ENCODE measurements at regions not wholly inside any gene's neighbourhood (a gene's known extent, or its start where the extent isn't known, plus 50 kb on each side); places are given as distances from the start of the nearest gene placed in this dataset.

DNA sequence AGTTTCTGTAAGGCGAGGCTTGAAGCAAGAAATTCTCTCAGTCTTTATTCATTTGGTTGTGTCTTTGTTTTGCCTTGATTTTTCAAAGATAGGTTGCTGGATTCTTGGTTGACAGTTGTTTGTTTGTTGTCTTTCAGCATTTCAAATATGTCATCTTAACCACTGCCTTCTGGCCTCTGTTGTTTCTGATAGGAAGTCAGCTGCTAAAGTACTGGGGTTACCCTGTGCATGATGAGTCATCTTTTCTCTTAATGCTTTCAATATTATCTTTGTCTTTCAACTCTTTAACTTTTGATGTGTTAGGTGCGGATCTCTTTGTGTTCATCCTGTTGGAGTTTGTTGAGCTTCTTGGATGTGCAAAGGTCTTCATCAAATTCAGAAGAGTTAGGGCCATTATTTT is 1571.3 kb downstream of the MAT2B start:
- TF ChIP-seq, protein P1, sequence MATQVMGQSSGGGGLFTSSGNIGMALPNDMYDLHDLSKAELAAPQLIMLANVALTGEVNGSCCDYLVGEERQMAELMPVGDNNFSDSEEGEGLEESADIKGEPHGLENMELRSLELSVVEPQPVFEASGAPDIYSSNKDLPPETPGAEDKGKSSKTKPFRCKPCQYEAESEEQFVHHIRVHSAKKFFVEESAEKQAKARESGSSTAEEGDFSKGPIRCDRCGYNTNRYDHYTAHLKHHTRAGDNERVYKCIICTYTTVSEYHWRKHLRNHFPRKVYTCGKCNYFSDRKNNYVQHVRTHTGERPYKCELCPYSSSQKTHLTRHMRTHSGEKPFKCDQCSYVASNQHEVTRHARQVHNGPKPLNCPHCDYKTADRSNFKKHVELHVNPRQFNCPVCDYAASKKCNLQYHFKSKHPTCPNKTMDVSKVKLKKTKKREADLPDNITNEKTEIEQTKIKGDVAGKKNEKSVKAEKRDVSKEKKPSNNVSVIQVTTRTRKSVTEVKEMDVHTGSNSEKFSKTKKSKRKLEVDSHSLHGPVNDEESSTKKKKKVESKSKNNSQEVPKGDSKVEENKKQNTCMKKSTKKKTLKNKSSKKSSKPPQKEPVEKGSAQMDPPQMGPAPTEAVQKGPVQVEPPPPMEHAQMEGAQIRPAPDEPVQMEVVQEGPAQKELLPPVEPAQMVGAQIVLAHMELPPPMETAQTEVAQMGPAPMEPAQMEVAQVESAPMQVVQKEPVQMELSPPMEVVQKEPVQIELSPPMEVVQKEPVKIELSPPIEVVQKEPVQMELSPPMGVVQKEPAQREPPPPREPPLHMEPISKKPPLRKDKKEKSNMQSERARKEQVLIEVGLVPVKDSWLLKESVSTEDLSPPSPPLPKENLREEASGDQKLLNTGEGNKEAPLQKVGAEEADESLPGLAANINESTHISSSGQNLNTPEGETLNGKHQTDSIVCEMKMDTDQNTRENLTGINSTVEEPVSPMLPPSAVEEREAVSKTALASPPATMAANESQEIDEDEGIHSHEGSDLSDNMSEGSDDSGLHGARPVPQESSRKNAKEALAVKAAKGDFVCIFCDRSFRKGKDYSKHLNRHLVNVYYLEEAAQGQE (IDR thresholded peaks at IDR 0.05), result no peak
- TF ChIP-seq, protein P2, sequence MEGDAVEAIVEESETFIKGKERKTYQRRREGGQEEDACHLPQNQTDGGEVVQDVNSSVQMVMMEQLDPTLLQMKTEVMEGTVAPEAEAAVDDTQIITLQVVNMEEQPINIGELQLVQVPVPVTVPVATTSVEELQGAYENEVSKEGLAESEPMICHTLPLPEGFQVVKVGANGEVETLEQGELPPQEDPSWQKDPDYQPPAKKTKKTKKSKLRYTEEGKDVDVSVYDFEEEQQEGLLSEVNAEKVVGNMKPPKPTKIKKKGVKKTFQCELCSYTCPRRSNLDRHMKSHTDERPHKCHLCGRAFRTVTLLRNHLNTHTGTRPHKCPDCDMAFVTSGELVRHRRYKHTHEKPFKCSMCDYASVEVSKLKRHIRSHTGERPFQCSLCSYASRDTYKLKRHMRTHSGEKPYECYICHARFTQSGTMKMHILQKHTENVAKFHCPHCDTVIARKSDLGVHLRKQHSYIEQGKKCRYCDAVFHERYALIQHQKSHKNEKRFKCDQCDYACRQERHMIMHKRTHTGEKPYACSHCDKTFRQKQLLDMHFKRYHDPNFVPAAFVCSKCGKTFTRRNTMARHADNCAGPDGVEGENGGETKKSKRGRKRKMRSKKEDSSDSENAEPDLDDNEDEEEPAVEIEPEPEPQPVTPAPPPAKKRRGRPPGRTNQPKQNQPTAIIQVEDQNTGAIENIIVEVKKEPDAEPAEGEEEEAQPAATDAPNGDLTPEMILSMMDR (IDR thresholded peaks at IDR 0.05; ENCODE audit: low read depth, low read length, missing input control), result no peak
- no peak for TF ChIP-seq YY1 (IDR thresholded peaks at IDR 0.05)
- TF ChIP-seq, protein P3, sequence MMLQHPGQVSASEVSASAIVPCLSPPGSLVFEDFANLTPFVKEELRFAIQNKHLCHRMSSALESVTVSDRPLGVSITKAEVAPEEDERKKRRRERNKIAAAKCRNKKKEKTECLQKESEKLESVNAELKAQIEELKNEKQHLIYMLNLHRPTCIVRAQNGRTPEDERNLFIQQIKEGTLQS (IDR thresholded peaks at IDR 0.05), result no peak
- no peak for TF ChIP-seq FOXA1 (IDR thresholded peaks at IDR 0.05)
- TF ChIP-seq HNF4A (conservative IDR thresholded peaks at IDR 0.05), result no peak
- no peak for TF ChIP-seq SP1 (IDR thresholded peaks at IDR 0.05)
- no peak for TF ChIP-seq MAX (IDR thresholded peaks at IDR 0.05)
- no peak for TF ChIP-seq NR2F2 (IDR thresholded peaks at IDR 0.05)
- no peak for TF ChIP-seq JUND (IDR thresholded peaks at IDR 0.05)
- TF ChIP-seq EGR1 (IDR thresholded peaks at IDR 0.05; ENCODE audit: low read depth in 2 of 2), result no peak
- TF ChIP-seq RAD21 (IDR thresholded peaks at IDR 0.05), result no peak
- no peak for TF ChIP-seq GABPA (IDR thresholded peaks at IDR 0.05 in 1 of 2, conservative IDR thresholded peaks at IDR 0.05 in 1 of 2)

All from liver (tissue), 3 donors.